HuH-7 (cell line): ENCODE measurements at regions not wholly inside any gene's neighbourhood (a gene's known extent, or its start where the extent isn't known, plus 50 kb on each side); places are given as distances from the start of the nearest gene placed in this dataset.

Experiments
- DNase-seq: peaks from one replicate; pipeline ENCODE4 v3.0.0; 2011; ENCODE audit warnings: low spot score

GRCh38 chr4:41318839-41319530, 62.3 kb downstream of the UCHL1 start:
- DNase-seq: no peak

- no peak for DNase-seq
Measured at GRCh38 chr4:41319553-41319952, 62.8 kb downstream of the UCHL1 start.

- no peak for DNase-seq
Measured at GRCh38 chr4:41320278-41320677, 63.5 kb downstream of the UCHL1 start.

- DNase-seq: no peak
Measured at GRCh38 chr4:41320786-41321185, 64.1 kb downstream of the UCHL1 start.

- no peak for DNase-seq
Measured at GRCh38 chr4:41321216-41321945, 64.7 kb downstream of the UCHL1 start.

GRCh38 chr4:41322617-41323016, 65.9 kb downstream of the UCHL1 start:
- no peak for DNase-seq

- no peak for DNase-seq
Measured at GRCh38 chr4:41323179-41323578, 66.5 kb downstream of the UCHL1 start.

- DNase-seq: no peak
Measured at GRCh38 chr4:41323706-41324105, 67.0 kb downstream of the UCHL1 start.

- no peak for DNase-seq
Measured at GRCh38 chr4:41324861-41325260, 68.1 kb downstream of the UCHL1 start.

- DNase-seq: no peak
Measured at GRCh38 chr4:41325901-41326300, 69.2 kb downstream of the UCHL1 start.

GRCh38 chr4:41326776-41327175, 70.0 kb downstream of the UCHL1 start:
- no peak for DNase-seq

- DNase-seq: no peak
Measured at GRCh38 chr4:41327770-41328169, 71.0 kb downstream of the UCHL1 start.

- no peak for DNase-seq
Measured at GRCh38 chr4:41329361-41329760, 72.6 kb downstream of the UCHL1 start.

GRCh38 chr4:41331224-41331623, 74.5 kb downstream of the UCHL1 start:
- DNase-seq: no peak

- DNase-seq: no peak
Measured at GRCh38 chr4:41332510-41333054, 75.9 kb downstream of the UCHL1 start.

- no peak for DNase-seq
Measured at GRCh38 chr4:41334182-41334581, 77.5 kb downstream of the UCHL1 start.

- no peak for DNase-seq
Measured at GRCh38 chr4:41339812-41340809, 83.4 kb downstream of the UCHL1 start.

GRCh38 chr4:41346306-41347061, 89.8 kb downstream of the UCHL1 start:
- peak; percentile 43 for DNase-seq

GRCh38 chr4:41349021-41349420, 92.3 kb downstream of the UCHL1 start:
- no peak for DNase-seq

- DNase-seq: peak; percentile 37
Measured at GRCh38 chr4:41358647-41359421, 102.1 kb downstream of the UCHL1 start.

- DNase-seq: no peak
Measured at GRCh38 chr4:41359422-41359775, 102.7 kb downstream of the UCHL1 start.
